ENCODE measurements at regions not wholly inside any gene's neighbourhood (a gene's known extent, or its start where the extent isn't known, plus 50 kb on each side); places are given as distances from the start of the nearest gene placed in this dataset.

GRCh38 chr6:169960886-169961611, 209.6 kb downstream of the ERMARD start:
- ChIA-PET CTCF (interaction anchor here (1.0 to 1.8 kb wide), 5 partner anchors 30 to 326 kb away, joined by 3 to 11 read pairs (median 5); no protein-coding TSS in a partner anchor), POLR2A (no interaction called here)
- TF ChIP-seq ZNF512 (CRISPR knock-in tag; IDR thresholded peaks at IDR 0.05; ENCODE audit: borderline replicate concordance) (no peak), HMGXB4 (CRISPR knock-in tag; IDR thresholded peaks at IDR 0.05) (no peak), ETV6 (CRISPR knock-in tag; IDR thresholded peaks at IDR 0.05) (no peak), ERG (CRISPR knock-in tag; IDR thresholded peaks at IDR 0.05) (no peak), HMGA2 (CRISPR knock-in tag; IDR thresholded peaks at IDR 0.05) (no peak), MXD4 (CRISPR knock-in tag; IDR thresholded peaks at IDR 0.05; ENCODE audit: borderline replicate concordance) (no peak)
- Mint-ChIP-seq H3K9me3 (no peaks in the 10 kb centered on the region; the same call in 1 of the 2 replicates), H3K27ac (no peak overlapping the region), H3K27me3 (ENCODE audit: low read depth) (peaks cover 7% of the 10 kb centered on the region), H3K36me3 (no peaks in the 10 kb centered on the region), H3K4me3 (peak overlapping the region; percentile 51), H3K4me1 (peaks cover 3% of the 10 kb centered on the region; the same call in 1 of the 2 replicates)
- DNase-seq (ENCODE audit: low spot score) = no peak
- ATAC-seq = no peak

- no peak for DNase-seq (ENCODE audit: low spot score)
- H3K9me3 Mint-ChIP-seq = no peaks in the 10 kb centered on the region; the same call in 1 of the 2 replicates
- H3K4me1 Mint-ChIP-seq = peaks cover 7% of the 10 kb centered on the region
- no peak overlapping the region for H3K27ac Mint-ChIP-seq
- ChIA-PET CTCF (interaction anchor here (1.3 to 1.8 kb wide), 2 partner anchors 29 to 171 kb away, joined by 3 to 11 read pairs; no protein-coding TSS in a partner anchor), POLR2A (no interaction called here)
- no peak overlapping the region for H3K4me3 Mint-ChIP-seq
- no peak for ATAC-seq
- H3K27me3 Mint-ChIP-seq (ENCODE audit: low read depth) = peaks cover 7% of the 10 kb centered on the region
- no peaks in the 10 kb centered on the region for H3K36me3 Mint-ChIP-seq
- TF ChIP-seq AR (CRISPR knock-in tag; IDR thresholded peaks at IDR 0.05) (no peak), ETV6 (CRISPR knock-in tag; IDR thresholded peaks at IDR 0.05) (no peak), NR2C2 (CRISPR knock-in tag; IDR thresholded peaks at IDR 0.05) (no peak), ERG (CRISPR knock-in tag; IDR thresholded peaks at IDR 0.05) (no peak), FOXK1 (CRISPR knock-in tag; IDR thresholded peaks at IDR 0.05) (no peak), NFATC4 (CRISPR knock-in tag; IDR thresholded peaks at IDR 0.05) (no peak), ELF4 (CRISPR knock-in tag; IDR thresholded peaks at IDR 0.05; ENCODE audit: low read depth) (no peak), ARID4B (CRISPR knock-in tag; IDR thresholded peaks at IDR 0.05; ENCODE audit: borderline replicate concordance) (no peak), NFE2L1 (CRISPR knock-in tag; IDR thresholded peaks at IDR 0.05) (no peak), ZNF512 (CRISPR knock-in tag; IDR thresholded peaks at IDR 0.05; ENCODE audit: borderline replicate concordance) (no peak), NR3C1 (CRISPR knock-in tag; conservative IDR thresholded peaks at IDR 0.05; ENCODE audit: low read depth) (no peak), SMAD3 (CRISPR knock-in tag; IDR thresholded peaks at IDR 0.05; ENCODE audit: borderline replicate concordance) (no peak), OVOL2 (CRISPR knock-in tag; IDR thresholded peaks at IDR 0.05; ENCODE audit: borderline replicate concordance) (no peak)
These were observed 209.1 kb downstream of the ERMARD start for GRCh38 chr6:169960521-169960885.

Measured in WTC11 (cell line).